HT-29 (cell line): ENCODE measurements at regions not wholly inside any gene's neighbourhood (a gene's known extent, or its start where the extent isn't known, plus 50 kb on each side); places are given as distances from the start of the nearest gene placed in this dataset.

ENCODE experiments used
- DNase-seq: peaks from one replicate; pipeline ENCODE4 v3.0.0-alpha.2; 2015; ENCODE audit warnings: low spot score

DNA sequence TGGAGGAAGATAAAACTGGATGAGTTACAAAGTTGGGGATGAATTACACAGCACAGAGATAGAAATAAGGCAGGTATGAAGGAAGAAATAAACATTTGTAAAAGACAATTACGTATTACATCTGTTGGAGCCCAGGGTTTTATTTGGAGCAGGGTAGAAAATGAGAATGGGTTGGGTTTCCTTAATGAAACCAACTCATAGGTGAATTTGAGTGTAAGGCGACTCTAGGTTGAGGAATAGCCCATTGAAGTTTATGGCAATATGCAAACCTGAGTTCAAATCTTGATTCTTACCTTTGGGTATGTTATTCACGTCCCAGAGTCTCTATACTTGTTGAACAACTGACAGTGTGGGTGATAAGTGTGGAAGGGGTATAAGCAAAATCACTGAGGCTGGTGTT is 422.3 kb upstream of the WWC1 start:
- no peak for DNase-seq

DNA sequence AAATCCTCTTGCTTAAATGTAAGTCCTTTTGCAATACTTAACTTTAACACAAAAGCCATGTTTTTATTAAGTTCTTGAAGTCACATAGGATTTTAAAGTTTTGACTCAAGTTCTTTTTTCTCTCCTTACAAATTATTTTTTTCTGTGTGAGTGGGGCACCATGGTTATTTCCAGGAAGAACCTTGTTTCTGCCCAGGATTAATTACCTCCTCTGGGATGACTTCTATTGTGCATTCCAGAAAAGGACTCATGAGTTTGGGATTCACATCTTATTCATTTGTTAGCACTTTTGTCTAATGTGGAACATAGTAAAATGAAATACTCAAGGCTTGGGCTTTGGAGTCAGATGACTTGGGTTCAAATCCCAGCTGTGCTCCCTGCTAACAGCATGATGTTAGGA is 421.4 kb upstream of the WWC1 start:
- no peak for DNase-seq

GRCh38 chr5:167871091-167871490 is 420.4 kb upstream of the WWC1 start:
- DNase-seq, result no peak

- no peak for DNase-seq
Measured at GRCh38 chr5:167872791-167873190, 418.7 kb upstream of the WWC1 start.

DNA sequence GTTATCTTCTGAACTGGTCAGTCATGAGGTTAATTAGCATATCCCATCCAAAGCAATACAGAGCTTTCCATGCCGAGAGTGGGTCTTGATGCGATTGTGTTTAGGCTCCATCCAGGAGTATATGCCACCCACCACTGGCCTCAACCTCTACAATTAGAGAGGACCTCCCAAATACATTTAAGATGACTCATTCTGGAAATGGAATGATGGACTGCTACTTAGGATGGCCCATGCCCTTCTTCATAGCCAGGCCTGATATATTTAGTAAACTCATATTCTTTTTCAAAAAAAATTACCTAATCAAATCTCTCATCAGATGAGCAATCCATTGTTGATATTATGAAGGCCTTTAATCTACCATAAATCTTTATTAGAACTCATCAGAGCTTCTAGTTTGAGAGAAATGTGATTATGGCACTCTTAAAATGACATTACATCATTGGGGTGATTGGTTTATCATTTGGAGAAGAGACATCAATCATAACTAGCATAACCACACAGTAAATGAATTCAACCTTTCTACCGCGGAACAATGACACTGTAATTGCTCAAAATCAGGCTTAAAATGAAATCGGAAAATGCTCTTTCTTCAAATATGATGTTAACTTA is 414.2 kb upstream of the WWC1 start:
- no peak for DNase-seq

- no peak for DNase-seq
Measured at GRCh38 chr5:167877924-167878323, 413.5 kb upstream of the WWC1 start.

DNA sequence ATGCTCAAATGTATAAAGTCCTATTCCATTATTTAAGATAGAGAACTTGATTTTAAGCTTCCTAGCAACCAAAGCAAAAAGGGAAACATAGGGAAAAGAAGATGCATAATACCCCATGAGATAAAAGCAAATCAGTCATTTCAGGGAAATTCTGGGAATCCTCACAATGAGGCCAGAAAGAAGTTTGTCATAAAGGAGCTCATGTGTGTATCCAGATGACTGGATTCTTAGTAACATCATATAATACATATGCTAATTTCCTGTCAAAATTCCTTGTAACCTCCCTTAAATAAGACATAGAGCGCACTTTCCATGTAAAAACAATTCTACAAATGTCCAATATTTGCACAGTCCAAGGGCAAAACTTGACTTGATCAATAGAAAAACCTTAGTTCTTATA is 411.0 kb upstream of the WWC1 start:
- DNase-seq, result no peak

DNA sequence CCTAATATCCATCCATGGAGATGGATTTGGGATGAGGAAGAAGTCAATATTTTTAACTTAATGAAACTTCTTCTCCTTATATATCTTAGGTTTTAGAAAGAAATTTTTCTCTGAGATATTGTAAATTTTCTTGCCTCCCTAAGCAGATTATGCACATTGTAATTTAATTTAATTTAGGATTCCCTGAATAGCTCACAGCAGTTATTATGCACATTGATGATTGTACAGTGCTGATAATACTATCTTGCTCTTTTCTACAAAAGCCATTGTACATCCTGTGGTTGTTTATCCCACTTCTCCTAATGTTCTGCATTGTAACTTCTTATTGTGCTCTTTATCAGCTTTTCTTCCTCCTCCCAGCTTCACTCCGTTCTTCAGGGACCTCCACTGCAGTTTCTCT is 410.4 kb upstream of the WWC1 start:
- DNase-seq, result no peak

DNA sequence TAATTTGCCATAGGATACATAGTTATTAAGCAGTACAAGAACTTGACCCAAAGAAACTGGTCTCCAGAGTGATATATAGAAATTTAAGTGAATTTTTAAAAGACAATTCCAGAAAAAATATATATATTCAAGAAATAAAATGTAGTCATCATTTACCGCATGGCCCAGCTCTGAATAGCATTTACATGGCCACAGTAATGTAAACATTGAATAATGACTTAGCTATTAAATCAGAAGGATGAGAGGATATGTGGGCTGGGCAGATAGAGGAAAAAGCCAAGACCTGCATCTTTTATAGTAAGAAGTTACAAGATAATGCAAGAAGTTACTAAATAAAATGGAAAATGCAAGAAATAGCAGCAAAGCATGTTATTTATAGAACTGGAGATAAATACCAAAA is 405.2 kb upstream of the WWC1 start:
- no peak for DNase-seq

DNA sequence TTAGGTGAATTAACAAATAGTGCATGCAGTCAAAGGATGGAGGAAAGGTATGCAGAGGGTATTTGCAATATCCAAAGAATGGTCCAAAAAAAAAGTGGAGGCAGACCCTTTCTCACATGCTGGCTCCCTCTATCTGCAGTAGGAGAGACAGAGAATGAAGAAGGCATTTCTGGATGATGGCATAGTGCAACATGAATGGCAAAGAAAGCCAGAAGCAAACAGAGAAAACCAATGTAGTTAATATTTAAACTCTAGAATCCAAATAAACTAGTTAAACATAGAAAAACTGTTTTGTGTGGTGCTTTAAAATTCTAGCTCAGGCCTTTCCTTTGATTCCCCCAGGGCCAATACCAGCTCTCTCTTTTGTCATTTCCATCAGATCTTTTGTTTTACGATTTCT is 403.1 kb upstream of the WWC1 start:
- no peak for DNase-seq

DNA sequence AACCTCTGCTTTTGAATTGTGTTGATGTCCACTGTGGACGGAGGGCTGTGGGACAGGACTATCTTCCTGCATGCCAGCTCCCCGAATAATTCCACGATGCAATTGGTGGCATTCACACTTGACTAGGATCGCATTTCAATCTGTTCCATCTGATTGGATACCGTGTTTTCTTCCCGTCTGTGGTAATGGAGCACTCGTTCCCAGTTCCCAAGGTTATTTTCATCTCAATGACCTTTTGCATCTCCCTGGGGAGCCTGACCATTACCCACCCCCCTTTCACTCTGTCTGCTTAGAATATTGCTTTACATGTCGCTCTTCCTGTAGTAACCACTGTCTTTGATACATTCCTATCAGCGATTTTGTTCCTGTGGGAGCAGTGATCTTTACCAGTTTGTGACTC is 402.2 kb upstream of the WWC1 start:
- no peak for DNase-seq

DNA sequence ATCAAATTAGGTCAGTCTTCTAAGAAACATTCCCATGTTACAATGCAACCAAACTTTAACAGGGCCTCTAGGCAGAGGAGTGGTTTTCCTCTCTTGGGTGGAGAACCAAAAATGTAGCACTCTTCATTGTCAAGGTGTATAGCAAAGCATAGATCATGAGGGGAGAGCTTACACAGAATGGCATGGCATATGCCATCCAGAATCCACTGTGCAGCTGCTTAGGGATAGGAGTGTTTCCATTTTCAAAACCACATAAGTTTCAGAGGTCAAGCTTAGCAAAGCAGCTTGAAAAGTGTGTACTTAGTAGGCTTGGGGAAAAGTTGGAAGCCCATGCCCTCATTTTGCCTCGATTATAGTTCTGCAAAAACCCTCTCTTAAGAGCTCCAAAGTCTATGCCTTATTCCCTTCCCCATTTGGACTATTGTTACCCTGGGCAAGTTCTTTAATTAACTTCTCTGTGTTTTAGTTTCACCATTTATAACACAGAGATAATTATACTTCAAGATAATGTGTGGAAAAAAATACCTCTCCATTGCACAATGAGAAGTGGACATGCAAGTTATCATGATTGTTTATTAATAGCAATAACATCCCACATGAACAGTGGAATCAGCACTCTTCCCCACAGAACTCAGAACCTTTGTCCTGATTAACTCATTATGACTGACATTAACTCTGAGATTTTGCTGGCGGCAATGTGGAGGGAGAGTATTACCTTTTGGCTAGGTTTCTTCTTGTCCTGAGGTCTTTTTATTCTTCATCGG is 398.9 kb upstream of the WWC1 start:
- DNase-seq, result no peak

DNA sequence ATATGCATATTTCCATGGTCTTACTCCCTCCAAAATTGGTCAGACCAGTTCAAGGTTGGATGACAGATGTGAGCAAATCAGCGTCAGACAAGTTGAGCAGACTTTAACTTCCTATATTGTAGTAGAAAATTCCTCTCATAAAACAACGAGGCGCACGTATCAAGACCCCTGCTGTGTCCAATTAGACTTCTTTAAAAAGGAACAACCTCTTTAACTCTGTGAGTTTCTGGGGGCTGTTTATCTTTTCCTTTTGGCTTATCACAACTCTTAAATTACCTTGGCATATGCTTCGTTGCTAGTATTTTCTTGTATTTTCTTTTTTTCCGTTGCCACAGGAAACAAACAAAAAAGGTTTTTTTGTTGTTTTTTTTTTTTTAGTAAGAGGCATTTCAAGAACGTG is 398.2 kb upstream of the WWC1 start:
- DNase-seq, result no peak

DNA sequence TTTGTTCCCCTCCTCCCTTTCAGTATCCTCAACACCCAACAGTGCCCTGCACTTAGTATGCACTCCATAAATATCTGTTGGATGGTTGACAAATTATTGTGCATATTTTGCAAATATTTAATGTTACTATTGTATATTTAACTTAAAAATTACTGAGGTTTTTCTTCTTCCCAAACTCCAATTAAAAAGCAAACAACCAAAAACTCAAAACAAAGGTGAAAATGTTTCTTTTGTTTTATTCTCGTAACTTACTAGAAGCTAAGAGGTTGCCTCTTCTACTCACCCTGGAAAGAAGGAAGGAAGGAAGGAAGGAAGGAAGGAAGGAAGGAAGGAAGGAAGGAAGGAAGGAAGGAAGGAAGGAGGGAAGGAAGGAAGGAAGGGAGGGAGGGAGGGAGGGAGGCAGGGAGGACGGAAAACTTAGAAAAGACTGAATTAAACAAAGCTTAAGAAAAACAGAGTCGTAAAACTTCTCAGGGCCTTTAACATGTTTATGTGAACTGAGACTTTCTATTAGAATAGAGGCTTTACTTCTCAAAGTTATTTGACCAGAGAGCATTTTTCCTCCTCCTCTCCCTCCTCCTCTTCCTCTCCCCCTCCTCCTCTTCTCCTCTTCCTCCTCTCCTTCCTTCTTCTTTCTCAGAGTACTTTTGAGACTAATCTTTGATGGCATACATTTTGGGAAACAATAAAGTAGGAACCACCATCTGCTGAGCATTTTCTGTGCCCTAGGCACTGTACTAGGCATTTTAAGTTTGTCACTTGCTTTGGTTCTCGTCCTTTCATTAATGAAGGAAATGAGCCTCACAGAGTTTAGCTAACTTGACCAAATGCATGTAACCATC is 396.6 kb upstream of the WWC1 start:
- no peak for DNase-seq

GRCh38 chr5:167895899-167896659 is 395.4 kb upstream of the WWC1 start:
- DNase-seq, result no peak

DNA sequence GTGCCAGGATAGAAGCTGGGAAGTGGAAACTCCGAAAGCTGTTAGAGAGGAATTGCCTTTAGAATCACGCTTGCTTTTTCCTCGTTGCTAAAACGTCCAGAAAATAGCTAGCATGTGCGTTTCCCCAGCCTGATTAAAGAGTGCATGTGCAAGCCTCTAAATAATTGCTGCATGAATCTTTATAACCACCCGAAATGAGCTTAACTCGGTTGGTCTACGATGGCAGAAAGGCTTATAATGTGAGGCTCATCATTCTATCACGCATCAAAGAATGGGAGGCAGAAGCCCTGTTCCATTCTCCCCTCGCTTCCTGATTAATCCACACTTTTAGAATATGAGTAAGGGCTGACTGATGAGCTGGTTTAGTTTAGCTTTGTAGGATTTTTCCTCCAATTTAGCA is 394.6 kb upstream of the WWC1 start:
- DNase-seq, result no peak

DNA sequence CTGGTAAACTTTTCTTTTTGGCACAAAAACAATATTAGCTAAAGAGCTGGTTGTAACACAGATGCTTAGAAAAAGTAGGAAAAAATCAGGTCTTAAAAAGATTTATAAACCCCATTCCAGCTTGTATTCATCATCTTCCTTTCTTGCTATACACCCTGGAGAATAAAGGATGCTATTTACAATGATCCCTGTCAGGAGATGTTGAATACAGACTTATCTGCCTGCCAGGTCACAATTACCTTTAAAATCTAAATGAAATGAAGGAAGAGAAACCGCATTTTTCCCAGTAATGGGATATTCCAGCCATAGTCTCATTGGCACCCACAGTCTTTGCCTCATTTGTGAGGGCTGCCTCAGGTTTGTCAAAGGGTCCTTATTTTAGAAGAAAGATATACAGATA is 394.1 kb upstream of the WWC1 start:
- DNase-seq, result no peak

DNA sequence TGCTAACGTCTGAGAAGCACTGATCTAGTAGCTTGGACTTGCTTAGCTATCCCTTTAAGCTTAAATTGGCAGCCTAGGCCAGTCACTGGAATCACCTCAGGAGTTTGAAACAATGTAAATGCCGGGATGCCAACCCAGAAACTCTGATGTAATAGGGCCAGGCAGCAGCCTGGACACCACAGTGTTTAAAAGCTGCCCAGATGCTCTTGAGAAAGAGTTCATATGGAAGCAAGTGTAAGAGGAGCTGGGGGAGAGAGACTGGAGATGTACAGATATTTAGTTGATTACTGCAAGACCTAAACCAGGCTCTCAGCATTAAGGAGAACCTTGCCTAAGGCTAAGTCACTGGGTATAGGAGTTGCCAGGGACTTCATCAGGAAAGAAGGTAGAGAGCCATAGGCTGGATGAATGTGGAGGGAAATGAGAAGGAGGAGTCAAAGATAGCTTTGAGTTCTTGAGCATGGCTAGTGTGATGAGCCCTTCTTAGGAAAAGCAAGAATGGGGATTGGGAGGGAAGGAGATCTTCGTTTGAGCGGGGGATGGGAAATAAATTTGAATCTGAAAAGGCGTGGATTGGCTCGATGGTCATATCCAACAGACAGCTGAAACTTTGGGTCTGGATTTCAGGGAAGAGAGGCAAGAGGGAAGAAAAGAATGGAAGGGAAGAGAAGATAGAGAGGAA is 392.9 kb upstream of the WWC1 start:
- DNase-seq, result no peak

DNA sequence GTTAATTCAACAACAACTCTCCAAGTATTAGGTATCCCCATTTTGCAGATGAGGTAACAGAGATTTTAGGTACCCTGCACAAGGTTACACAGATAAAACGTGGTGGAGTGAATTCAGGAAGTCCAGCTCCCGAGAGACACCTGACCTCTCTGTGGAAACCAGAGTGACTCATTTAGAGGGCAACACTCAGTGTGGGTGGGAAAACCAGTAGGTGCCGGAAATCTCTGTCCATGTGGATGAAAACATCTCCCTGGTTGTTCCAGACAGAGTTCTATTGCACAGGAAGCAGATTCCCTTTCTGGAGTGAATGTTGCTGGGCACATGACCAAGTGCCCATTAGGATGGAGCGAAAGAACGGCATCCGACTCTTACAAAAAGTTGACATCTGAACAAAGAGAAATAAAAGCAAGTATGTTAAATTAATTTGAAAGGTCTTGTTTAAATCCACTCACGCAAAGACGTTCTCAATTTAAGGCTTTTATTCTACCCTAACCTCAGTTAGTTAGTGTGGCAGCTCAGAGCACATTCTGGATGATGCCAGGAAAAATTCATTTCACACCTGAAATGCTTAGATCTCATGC is 391.9 kb upstream of the WWC1 start:
- DNase-seq, result no peak

DNA sequence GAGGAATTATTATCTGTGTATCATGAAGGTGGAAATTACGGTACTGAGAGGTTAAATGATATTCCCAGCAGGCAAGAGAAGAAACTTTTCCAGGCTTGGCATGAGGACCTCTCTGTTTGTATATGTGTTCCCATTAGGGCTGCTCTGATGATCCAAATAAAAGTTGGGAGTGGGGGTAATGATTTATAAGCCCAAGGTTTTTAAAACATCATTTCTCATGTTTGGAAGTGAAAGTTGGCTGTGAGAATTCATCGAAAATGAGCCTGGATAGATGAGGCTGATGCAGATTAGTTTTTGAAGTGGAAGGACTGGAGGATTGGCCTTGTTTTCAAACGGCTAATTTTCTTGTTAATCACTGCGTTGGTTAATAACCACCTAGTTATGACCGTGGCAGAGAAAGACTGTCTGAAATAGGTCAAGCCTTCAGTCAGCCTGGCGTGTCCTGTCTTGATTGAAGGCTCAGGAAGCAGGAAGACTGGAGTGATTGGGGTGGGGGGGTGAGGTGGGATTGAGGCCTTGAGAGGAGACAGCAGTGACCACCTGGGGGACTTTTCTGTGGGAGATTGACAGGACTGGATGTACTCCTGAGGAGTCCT is 391.0 kb upstream of the WWC1 start:
- no peak for DNase-seq

- no peak for DNase-seq
Measured at GRCh38 chr5:167902298-167902697, 389.1 kb upstream of the WWC1 start.
